Mesenchymal stem cell (in vitro differentiated cells and primary cell): ENCODE measurements at regions not wholly inside any gene's neighbourhood (a gene's known extent, or its start where the extent isn't known, plus 50 kb on each side); places are given as distances from the start of the nearest gene placed in this dataset.

Source experiments
- DNase-seq: peaks from one replicate; pipeline ENCODE4 v3.0.0-alpha.2; 2013
- H2AFZ ChIP-seq: one replicate; pipeline ENCODE4 v1.6.1; 2013; ENCODE audit warnings: low read depth, mild to moderate bottlenecking, control low read depth, inconsistent platforms, low read length, moderate library complexity
- H2AK5ac ChIP-seq: 2 replicates; pipeline ENCODE4 v1.6.1; 2013; ENCODE audit warnings: low read length, moderate library complexity, mild to moderate bottlenecking, inconsistent platforms; ENCODE audit not compliant: severe bottlenecking
- H2BK120ac ChIP-seq: one replicate; pipeline ENCODE4 v1.6.1; 2013; ENCODE audit warnings: low read depth, mild to moderate bottlenecking, inconsistent platforms, low read length, moderate library complexity
- H2BK12ac ChIP-seq, 2 experiments: one replicate each; pipeline ENCODE4 v1.6.1; 2013; ENCODE audit warnings: inconsistent platforms in 2 of 2, low read length in 2 of 2, mild to moderate bottlenecking in 2 of 2, moderate library complexity in 2 of 2, control low read depth in 1 of 2
- H2BK15ac ChIP-seq: one replicate; pipeline ENCODE4 v1.6.1; 2013; ENCODE audit warnings: mild to moderate bottlenecking, low read depth, inconsistent platforms; ENCODE audit not compliant: poor library complexity, severe bottlenecking
- H2BK5ac ChIP-seq: 2 replicates; pipeline ENCODE4 v1.6.1; 2013; ENCODE audit warnings: low read depth, mild to moderate bottlenecking, low read length, control low read depth, inconsistent platforms; ENCODE audit not compliant: poor library complexity, severe bottlenecking
- H3K14ac ChIP-seq, 2 experiments: one replicate each; pipeline ENCODE4 v1.6.1; 2013; ENCODE audit warnings: inconsistent platforms in 2 of 2, low read length in 2 of 2, control low read depth in 1 of 2, mild to moderate bottlenecking in 1 of 2, moderate library complexity in 1 of 2
- H3K18ac ChIP-seq, 2 experiments: one replicate each; pipeline ENCODE4 v1.6.1; 2013; ENCODE audit warnings: inconsistent platforms in 2 of 2, low read length in 2 of 2, control low read depth in 1 of 2, low read depth in 1 of 2, mild to moderate bottlenecking in 1 of 2
- H3K23ac ChIP-seq, 2 experiments: one replicate each; pipeline ENCODE4 v1.6.1; 2013; ENCODE audit warnings: inconsistent platforms in 2 of 2, low read length in 2 of 2, mild to moderate bottlenecking in 2 of 2, moderate library complexity in 2 of 2, control low read depth in 1 of 2
- H3K27ac ChIP-seq: 2 replicates; pipeline ENCODE4 v1.5.1; 2013; ENCODE audit warnings: mild to moderate bottlenecking, moderate library complexity, low read length, control low read depth, inconsistent platforms; ENCODE audit not compliant: poor library complexity, severe bottlenecking
- H3K27me3 ChIP-seq, 2 experiments: 2 replicates each; pipeline versions ENCODE4 v1.6.1 to v1.7.0; 2013; ENCODE audit warnings: low read length in 2 of 2, mild to moderate bottlenecking in 2 of 2, moderate library complexity in 2 of 2, control low read depth in 1 of 2, inconsistent platforms in 1 of 2; ENCODE audit not compliant: control insufficient read depth in 1 of 2, insufficient read depth in 1 of 2
- H3K36me3 ChIP-seq, 2 experiments: 2 replicates each; pipeline versions ENCODE4 v1.6.1 to v1.7.0; 2013; ENCODE audit warnings: low read length in 2 of 2, control low read depth in 1 of 2, inconsistent platforms in 1 of 2, low read depth in 1 of 2, mild to moderate bottlenecking in 1 of 2; ENCODE audit not compliant: insufficient read depth in 2 of 2, control insufficient read depth in 1 of 2
- H3K4ac ChIP-seq, 2 experiments: one replicate each; pipeline ENCODE4 v1.6.1; 2013; ENCODE audit warnings: inconsistent platforms in 2 of 2, low read length in 2 of 2, mild to moderate bottlenecking in 2 of 2, moderate library complexity in 2 of 2, control low read depth in 1 of 2, low read depth in 1 of 2
- H3K4me1 ChIP-seq: 2 replicates; pipeline ENCODE4 v1.6.1; 2013; ENCODE audit warnings: low read depth, low read length, control low read depth; ENCODE audit not compliant: control insufficient read depth, insufficient read depth
- H3K4me2 ChIP-seq: 2 replicates; pipeline ENCODE4 v1.6.1; 2013; ENCODE audit warnings: low read length, mild to moderate bottlenecking, inconsistent platforms; ENCODE audit not compliant: poor library complexity, severe bottlenecking
- H3K4me3 ChIP-seq, 2 experiments: 2 replicates each; pipeline versions ENCODE4 v1.5.1 to v1.7.0; 2013; ENCODE audit warnings: low read length in 2 of 2, mild to moderate bottlenecking in 2 of 2, control low read depth in 1 of 2, low read depth in 1 of 2; ENCODE audit not compliant: insufficient read depth in 1 of 2
- H3K79me1 ChIP-seq: replicated peaks from 2 replicates; pipeline ENCODE4 v1.6.1; 2013; ENCODE audit warnings: mild to moderate bottlenecking, control low read depth, low read length, inconsistent platforms; ENCODE audit not compliant: poor library complexity, severe bottlenecking
- H3K9ac ChIP-seq: 2 replicates; pipeline ENCODE4 v1.7.0; 2013; ENCODE audit warnings: mild to moderate bottlenecking, low read length, moderate library complexity
- H3K9me3 ChIP-seq: 2 replicates; pipeline ENCODE4 v1.7.0; 2013; ENCODE audit warnings: mild to moderate bottlenecking, low read length; ENCODE audit not compliant: control insufficient read depth
- H4K8ac ChIP-seq: one replicate; pipeline ENCODE4 v1.6.1; 2013; ENCODE audit warnings: inconsistent platforms, mild to moderate bottlenecking, low read length, moderate library complexity
- H4K91ac ChIP-seq: one replicate; pipeline ENCODE4 v1.6.1; 2013; ENCODE audit warnings: mild to moderate bottlenecking, low read length, inconsistent platforms
- WGBS: methylation state at CpG from one replicate; pipeline ENCODE4 v1.1.7; 2013; ENCODE audit warnings: mixed read lengths; 5-methylcytosine and 5-hydroxymethylcytosine counted together

- Histone ChIP-seq H3K9ac (no peak overlapping the region), H4K91ac (no peak overlapping the region), H2BK12ac (no peak overlapping the region), H3K4ac (no peak overlapping the region), H2BK120ac (no peak overlapping the region), H3K14ac (no peak overlapping the region), H2AFZ (no peak overlapping the region), H2BK15ac (no peak overlapping the region), H3K4me1 (no peaks in the 10 kb centered on the region), H4K8ac (no peak overlapping the region), H3K4me2 (no peak overlapping the region), H2AK5ac (no peak overlapping the region), H3K23ac (no peak overlapping the region), H3K79me1 (no peaks in the 10 kb centered on the region), H3K27me3 (no peaks in the 10 kb centered on the region), H3K9me3 (no peaks in the 10 kb centered on the region), H3K27ac (no peak overlapping the region), H2BK5ac (no peak overlapping the region), H3K4me3 (no peak overlapping the region), H3K18ac (no peak overlapping the region), H3K36me3 (no peaks in the 10 kb centered on the region)
- 71% methylated on average over 4 of the region's 5 CpGs for WGBS
- no peak for DNase-seq
These were observed 622.1 kb downstream of the TLR4 start for GRCh38 chr9:118326326-118326725.

GRCh38 chr9:118330191-118330986 lies 626.2 kb downstream of the TLR4 start:
- no peak for DNase-seq
- H3K18ac ChIP-seq = peak overlapping the region; percentile 33 to 57
- peaks cover 1% of the 10 kb centered on the region for H3K4me1 ChIP-seq
- H3K36me3 ChIP-seq = no peaks in the 10 kb centered on the region
- H2AK5ac ChIP-seq = no peak overlapping the region
- no peak overlapping the region for H2BK120ac ChIP-seq
- no peak overlapping the region for H3K4me3 ChIP-seq
- peak overlapping the region; percentile 27 for H4K91ac ChIP-seq
- peak overlapping the region in 1 of 2 experiments; percentile 17 for H3K4ac ChIP-seq
- no peak overlapping the region for H3K27ac ChIP-seq
- H3K9ac ChIP-seq = no peak overlapping the region
- WGBS = 86% methylated on average over 9 of the region's 10 CpGs
- no peaks in the 10 kb centered on the region for H3K79me1 ChIP-seq
- no peak overlapping the region for H4K8ac ChIP-seq
- no peaks in the 10 kb centered on the region for H3K27me3 ChIP-seq
- H3K9me3 ChIP-seq = no peaks in the 10 kb centered on the region
- no peak overlapping the region for H2BK15ac ChIP-seq
- H2AFZ ChIP-seq = no peak overlapping the region
- H2BK5ac ChIP-seq = no peak overlapping the region
- no peak overlapping the region for H3K14ac ChIP-seq
- H3K4me2 ChIP-seq = no peak overlapping the region
- no peak overlapping the region for H3K23ac ChIP-seq
- H2BK12ac ChIP-seq = peak overlapping the region in 1 of 2 experiments; percentile 39

- H3K4ac ChIP-seq = no peak overlapping the region
- no peak overlapping the region for H3K9ac ChIP-seq
- no peak overlapping the region for H2AK5ac ChIP-seq
- H3K4me2 ChIP-seq = no peak overlapping the region
- H2BK120ac ChIP-seq = no peak overlapping the region
- H2BK12ac ChIP-seq = no peak overlapping the region
- no peak overlapping the region for H2BK5ac ChIP-seq
- peak; percentile 85 for DNase-seq
- H3K4me1 ChIP-seq = peaks cover 1% of the 10 kb centered on the region
- no peaks in the 10 kb centered on the region for H3K9me3 ChIP-seq
- WGBS = 31% methylated on average over 5 of the region's 5 CpGs
- H3K36me3 ChIP-seq = no peaks in the 10 kb centered on the region
- H3K14ac ChIP-seq = no peak overlapping the region
- no peak overlapping the region for H2AFZ ChIP-seq
- no peak overlapping the region for H3K18ac ChIP-seq
- no peaks in the 10 kb centered on the region for H3K79me1 ChIP-seq
- H2BK15ac ChIP-seq = no peak overlapping the region
- H4K91ac ChIP-seq = no peak overlapping the region
- no peak overlapping the region for H3K23ac ChIP-seq
- no peak overlapping the region for H4K8ac ChIP-seq
- no peak overlapping the region for H3K4me3 ChIP-seq
- no peaks in the 10 kb centered on the region for H3K27me3 ChIP-seq
- H3K27ac ChIP-seq = no peak overlapping the region
These were observed 627.4 kb downstream of the TLR4 start for GRCh38 chr9:118331622-118332045.

- DNase-seq = no peak
- Histone ChIP-seq H3K9ac (no peak overlapping the region), H3K4me1 (peaks cover 1% of the 10 kb centered on the region), H3K36me3 (no peaks in the 10 kb centered on the region), H3K9me3 (no peaks in the 10 kb centered on the region), H3K18ac (no peak overlapping the region), H2BK15ac (no peak overlapping the region), H3K27ac (no peak overlapping the region), H2BK5ac (no peak overlapping the region), H4K8ac (no peak overlapping the region), H3K14ac (no peak overlapping the region), H3K27me3 (no peaks in the 10 kb centered on the region), H3K4me2 (no peak overlapping the region), H2AK5ac (no peak overlapping the region), H3K23ac (no peak overlapping the region), H2AFZ (no peak overlapping the region), H3K79me1 (no peaks in the 10 kb centered on the region), H2BK120ac (no peak overlapping the region), H3K4ac (no peak overlapping the region), H3K4me3 (no peak overlapping the region), H2BK12ac (no peak overlapping the region), H4K91ac (no peak overlapping the region)
- 62% methylated on average over 4 of the region's 5 CpGs for WGBS
These were observed 632.2 kb downstream of the TLR4 start for GRCh38 chr9:118336250-118336942.
